Hepatocyte (in vitro differentiated cells): ENCODE measurements at regions not wholly inside any gene's neighbourhood (a gene's known extent, or its start where the extent isn't known, plus 50 kb on each side); places are given as distances from the start of the nearest gene placed in this dataset.

ENCODE experiments used
- EZH2 ChIP-seq: fragments of 200-600 bp; sonication (generic); IDR thresholded peaks from 2 replicates; pipeline ENCODE4 v1.6.1; 2016; ENCODE audit warnings: antibody characterized with exemption, mild to moderate bottlenecking, borderline replicate concordance
- EZH2phosphoT487 ChIP-seq: fragments of 200-600 bp; sonication (generic); IDR thresholded peaks from one replicate; pipeline ENCODE4 v1.6.1; 2018; ENCODE audit warnings: antibody characterized with exemption, mild to moderate bottlenecking, low read depth, moderate library complexity; ENCODE audit not compliant: unreplicated experiment, severe bottlenecking
- TF ChIP-seq, protein P1 (sequence below): fragments of 200-600 bp; sonication (generic); IDR thresholded peaks from 2 replicates; pipeline ENCODE4 v1.5.1; 2016; ENCODE audit warnings: antibody characterized with exemption, mild to moderate bottlenecking; ENCODE audit not compliant: poor library complexity

DNA sequence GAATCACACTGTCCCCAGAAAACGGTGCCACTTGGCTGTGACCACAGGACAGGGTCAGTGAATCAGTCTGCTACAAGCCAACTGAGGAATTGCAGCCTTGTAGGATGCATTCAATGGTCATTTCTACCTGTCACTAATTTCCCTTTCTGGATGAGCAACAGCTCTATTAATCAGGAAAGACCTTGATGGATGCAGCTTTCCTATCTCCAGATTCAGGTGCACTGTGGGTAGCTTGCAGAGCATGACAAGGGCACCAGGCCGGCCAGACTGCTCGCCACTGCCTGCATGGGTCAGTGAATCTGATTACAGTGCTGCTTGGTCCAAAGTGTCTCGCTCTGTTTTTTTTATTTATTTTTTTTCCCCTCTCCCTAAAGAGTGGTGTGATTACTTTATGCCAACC is 506.8 kb upstream of the AUTS2 start:
- TF ChIP-seq, protein P1, sequence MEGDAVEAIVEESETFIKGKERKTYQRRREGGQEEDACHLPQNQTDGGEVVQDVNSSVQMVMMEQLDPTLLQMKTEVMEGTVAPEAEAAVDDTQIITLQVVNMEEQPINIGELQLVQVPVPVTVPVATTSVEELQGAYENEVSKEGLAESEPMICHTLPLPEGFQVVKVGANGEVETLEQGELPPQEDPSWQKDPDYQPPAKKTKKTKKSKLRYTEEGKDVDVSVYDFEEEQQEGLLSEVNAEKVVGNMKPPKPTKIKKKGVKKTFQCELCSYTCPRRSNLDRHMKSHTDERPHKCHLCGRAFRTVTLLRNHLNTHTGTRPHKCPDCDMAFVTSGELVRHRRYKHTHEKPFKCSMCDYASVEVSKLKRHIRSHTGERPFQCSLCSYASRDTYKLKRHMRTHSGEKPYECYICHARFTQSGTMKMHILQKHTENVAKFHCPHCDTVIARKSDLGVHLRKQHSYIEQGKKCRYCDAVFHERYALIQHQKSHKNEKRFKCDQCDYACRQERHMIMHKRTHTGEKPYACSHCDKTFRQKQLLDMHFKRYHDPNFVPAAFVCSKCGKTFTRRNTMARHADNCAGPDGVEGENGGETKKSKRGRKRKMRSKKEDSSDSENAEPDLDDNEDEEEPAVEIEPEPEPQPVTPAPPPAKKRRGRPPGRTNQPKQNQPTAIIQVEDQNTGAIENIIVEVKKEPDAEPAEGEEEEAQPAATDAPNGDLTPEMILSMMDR, result no peak
- TF ChIP-seq EZH2phosphoT487 (no peak), EZH2 (no peak)
